ENCODE measurements at regions not wholly inside any gene's neighbourhood (a gene's known extent, or its start where the extent isn't known, plus 50 kb on each side); places are given as distances from the start of the nearest gene placed in this dataset.

- Histone ChIP-seq H3K36me3 (ENCODE audit: control insufficient read depth in 2 of 2, insufficient read depth in 2 of 2, low read length in 2 of 2) (no peaks in the 10 kb centered on the region), H3K27me3 (ENCODE audit: control insufficient read depth in 2 of 2, insufficient read depth in 2 of 2, low read length in 2 of 2) (no peaks in the 10 kb centered on the region), H3K4me3 (ENCODE audit: low read length in 2 of 2) (no peak overlapping the region), H3K9me3 (ENCODE audit: control insufficient read depth in 2 of 2, low read length in 2 of 2) (no peaks in the 10 kb centered on the region), H3K9ac (ENCODE audit: low read depth in 1 of 2, low read length in 2 of 2) (no peak overlapping the region), H3K27ac (ENCODE audit: low read depth in 2 of 2, low read length in 2 of 2) (no peak overlapping the region), H3K4me1 (ENCODE audit: control insufficient read depth in 2 of 2, insufficient read depth in 2 of 2, low read length in 2 of 2) (no peaks in the 10 kb centered on the region)
These were observed 101.5 kb downstream of the HSPH1 start for GRCh38 chr13:31060220-31060619.

GRCh38 chr13:31057403-31058033, 104.2 kb downstream of the HSPH1 start:
- H3K36me3 ChIP-seq (ENCODE audit: control insufficient read depth in 2 of 2, insufficient read depth in 2 of 2, low read length in 2 of 2), result no peaks in the 10 kb centered on the region
- H3K27ac ChIP-seq (ENCODE audit: low read depth in 2 of 2, low read length in 2 of 2), result no peak overlapping the region
- no peak overlapping the region for H3K9ac ChIP-seq (ENCODE audit: low read depth in 1 of 2, low read length in 2 of 2)
- H3K4me3 ChIP-seq (ENCODE audit: low read length in 2 of 2), result no peak overlapping the region
- peaks cover 0 to 3% of the 10 kb centered on the region in 2 donors for H3K27me3 ChIP-seq (ENCODE audit: control insufficient read depth in 2 of 2, insufficient read depth in 2 of 2, low read length in 2 of 2)
- H3K9me3 ChIP-seq (ENCODE audit: control insufficient read depth in 2 of 2, low read length in 2 of 2), result no peaks in the 10 kb centered on the region
- no peaks in the 10 kb centered on the region for H3K4me1 ChIP-seq (ENCODE audit: control insufficient read depth in 2 of 2, insufficient read depth in 2 of 2, low read length in 2 of 2)

- H3K27ac ChIP-seq (ENCODE audit: low read depth in 2 of 2, low read length in 2 of 2), result no peak overlapping the region
- H3K4me3 ChIP-seq (ENCODE audit: low read length in 2 of 2), result no peak overlapping the region
- H3K9ac ChIP-seq (ENCODE audit: low read depth in 1 of 2, low read length in 2 of 2), result no peak overlapping the region
- no peaks in the 10 kb centered on the region for H3K9me3 ChIP-seq (ENCODE audit: control insufficient read depth in 2 of 2, low read length in 2 of 2)
- peaks cover 0 to 3% of the 10 kb centered on the region in 2 donors for H3K27me3 ChIP-seq (ENCODE audit: control insufficient read depth in 2 of 2, insufficient read depth in 2 of 2, low read length in 2 of 2)
- H3K4me1 ChIP-seq (ENCODE audit: control insufficient read depth in 2 of 2, insufficient read depth in 2 of 2, low read length in 2 of 2), result no peaks in the 10 kb centered on the region
- H3K36me3 ChIP-seq (ENCODE audit: control insufficient read depth in 2 of 2, insufficient read depth in 2 of 2, low read length in 2 of 2), result no peaks in the 10 kb centered on the region
These were observed 104.9 kb downstream of the HSPH1 start for GRCh38 chr13:31056644-31057271.

DNA sequence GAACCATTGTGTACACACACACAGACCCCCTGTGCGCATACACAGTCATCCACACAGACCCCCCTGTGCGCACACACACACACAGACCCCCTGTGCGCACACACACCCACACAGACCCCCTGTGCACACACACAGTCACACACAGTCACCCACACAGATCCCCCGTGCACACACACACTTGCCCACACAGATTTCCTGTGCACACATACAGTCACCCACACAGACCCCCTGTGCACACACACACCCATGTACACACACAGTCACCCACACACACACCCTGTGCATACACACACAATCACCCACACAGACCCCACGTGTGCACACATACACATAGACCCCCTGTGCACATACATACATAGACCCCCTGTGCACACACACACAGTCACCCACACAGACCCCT, 106.1 kb downstream of the HSPH1 start:
- Histone ChIP-seq H3K4me3 (ENCODE audit: low read length in 2 of 2) (no peak overlapping the region), H3K9me3 (ENCODE audit: control insufficient read depth in 2 of 2, low read length in 2 of 2) (no peaks in the 10 kb centered on the region), H3K4me1 (ENCODE audit: control insufficient read depth in 2 of 2, insufficient read depth in 2 of 2, low read length in 2 of 2) (no peaks in the 10 kb centered on the region), H3K27ac (ENCODE audit: low read depth in 2 of 2, low read length in 2 of 2) (no peak overlapping the region), H3K9ac (ENCODE audit: low read depth in 1 of 2, low read length in 2 of 2) (no peak overlapping the region), H3K36me3 (ENCODE audit: control insufficient read depth in 2 of 2, insufficient read depth in 2 of 2, low read length in 2 of 2) (no peaks in the 10 kb centered on the region), H3K27me3 (ENCODE audit: control insufficient read depth in 2 of 2, insufficient read depth in 2 of 2, low read length in 2 of 2) (peaks cover 0 to 3% of the 10 kb centered on the region in 2 donors)

DNA sequence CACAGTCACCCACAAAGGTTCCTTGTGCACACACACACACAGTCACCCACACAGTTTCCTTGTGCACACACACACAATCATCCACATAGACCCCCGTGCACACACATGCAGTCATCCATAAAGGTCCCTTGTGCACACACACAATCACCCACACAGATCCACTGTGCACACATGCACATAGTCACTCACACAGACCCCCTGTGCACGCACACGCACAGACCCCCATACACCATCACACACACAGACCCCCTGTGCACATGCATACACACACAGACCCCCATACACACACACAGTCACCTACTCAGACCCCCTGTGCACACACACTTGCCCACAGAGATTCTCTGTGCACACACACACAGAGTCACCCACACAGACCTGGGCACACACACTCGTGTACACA, 107.1 kb downstream of the HSPH1 start:
- Histone ChIP-seq H3K4me1 (ENCODE audit: control insufficient read depth in 2 of 2, insufficient read depth in 2 of 2, low read length in 2 of 2) (no peaks in the 10 kb centered on the region), H3K4me3 (ENCODE audit: low read length in 2 of 2) (no peak overlapping the region), H3K9ac (ENCODE audit: low read depth in 1 of 2, low read length in 2 of 2) (no peak overlapping the region), H3K27me3 (ENCODE audit: control insufficient read depth in 2 of 2, insufficient read depth in 2 of 2, low read length in 2 of 2) (peaks cover 0 to 3% of the 10 kb centered on the region in 2 donors), H3K9me3 (ENCODE audit: control insufficient read depth in 2 of 2, low read length in 2 of 2) (no peaks in the 10 kb centered on the region), H3K36me3 (ENCODE audit: control insufficient read depth in 2 of 2, insufficient read depth in 2 of 2, low read length in 2 of 2) (no peaks in the 10 kb centered on the region), H3K27ac (ENCODE audit: low read depth in 2 of 2, low read length in 2 of 2) (no peak overlapping the region)

DNA sequence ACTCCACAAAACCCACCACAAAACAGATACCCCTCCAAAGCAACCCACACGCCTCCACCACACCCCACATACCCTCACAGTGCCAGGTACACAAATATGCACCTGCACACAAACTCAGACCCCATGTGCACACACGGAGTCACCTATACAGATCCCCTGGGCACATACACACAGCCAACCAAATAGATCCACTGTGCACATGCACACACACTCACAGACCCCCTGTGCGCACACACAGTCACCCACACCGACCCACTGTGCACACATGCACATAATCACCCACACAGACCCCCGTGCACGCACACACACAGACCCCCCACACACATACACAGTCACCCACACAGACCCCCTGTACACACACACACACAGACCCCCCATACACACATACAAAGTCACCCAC, 107.8 kb downstream of the HSPH1 start:
- Histone ChIP-seq H3K27ac (ENCODE audit: low read depth in 2 of 2, low read length in 2 of 2) (no peak overlapping the region), H3K36me3 (ENCODE audit: control insufficient read depth in 2 of 2, insufficient read depth in 2 of 2, low read length in 2 of 2) (no peaks in the 10 kb centered on the region), H3K27me3 (ENCODE audit: control insufficient read depth in 2 of 2, insufficient read depth in 2 of 2, low read length in 2 of 2) (peaks cover 0 to 3% of the 10 kb centered on the region in 2 donors), H3K9ac (ENCODE audit: low read depth in 1 of 2, low read length in 2 of 2) (no peak overlapping the region), H3K4me3 (ENCODE audit: low read length in 2 of 2) (no peak overlapping the region), H3K9me3 (ENCODE audit: control insufficient read depth in 2 of 2, low read length in 2 of 2) (no peaks in the 10 kb centered on the region), H3K4me1 (ENCODE audit: control insufficient read depth in 2 of 2, insufficient read depth in 2 of 2, low read length in 2 of 2) (no peaks in the 10 kb centered on the region)

DNA sequence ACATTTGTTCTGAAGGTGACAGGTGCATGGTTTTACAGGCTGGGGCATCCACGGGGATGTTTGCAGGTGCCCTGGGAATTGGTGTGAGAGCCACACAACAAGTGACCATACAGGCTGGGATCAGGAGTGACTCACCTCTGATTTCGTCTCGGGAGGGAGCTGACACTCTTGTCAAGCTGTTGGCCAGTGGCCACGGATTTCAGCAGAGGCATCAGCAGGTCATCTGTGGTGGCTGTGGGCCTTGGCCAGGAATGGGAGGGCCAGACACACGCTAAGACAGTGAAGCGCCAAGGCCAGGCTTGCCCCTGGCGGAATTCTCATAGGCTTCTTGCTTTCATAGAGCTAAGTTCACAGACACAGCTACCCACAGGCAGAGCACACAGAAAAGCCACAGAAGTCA, 108.6 kb downstream of the HSPH1 start:
- Histone ChIP-seq H3K27me3 (ENCODE audit: control insufficient read depth in 2 of 2, insufficient read depth in 2 of 2, low read length in 2 of 2) (peaks cover 0 to 3% of the 10 kb centered on the region in 2 donors), H3K9me3 (ENCODE audit: control insufficient read depth in 2 of 2, low read length in 2 of 2) (no peaks in the 10 kb centered on the region), H3K9ac (ENCODE audit: low read depth in 1 of 2, low read length in 2 of 2) (no peak overlapping the region), H3K27ac (ENCODE audit: low read depth in 2 of 2, low read length in 2 of 2) (no peak overlapping the region), H3K36me3 (ENCODE audit: control insufficient read depth in 2 of 2, insufficient read depth in 2 of 2, low read length in 2 of 2) (no peaks in the 10 kb centered on the region), H3K4me3 (ENCODE audit: low read length in 2 of 2) (no peak overlapping the region), H3K4me1 (ENCODE audit: control insufficient read depth in 2 of 2, insufficient read depth in 2 of 2, low read length in 2 of 2) (no peaks in the 10 kb centered on the region)

DNA sequence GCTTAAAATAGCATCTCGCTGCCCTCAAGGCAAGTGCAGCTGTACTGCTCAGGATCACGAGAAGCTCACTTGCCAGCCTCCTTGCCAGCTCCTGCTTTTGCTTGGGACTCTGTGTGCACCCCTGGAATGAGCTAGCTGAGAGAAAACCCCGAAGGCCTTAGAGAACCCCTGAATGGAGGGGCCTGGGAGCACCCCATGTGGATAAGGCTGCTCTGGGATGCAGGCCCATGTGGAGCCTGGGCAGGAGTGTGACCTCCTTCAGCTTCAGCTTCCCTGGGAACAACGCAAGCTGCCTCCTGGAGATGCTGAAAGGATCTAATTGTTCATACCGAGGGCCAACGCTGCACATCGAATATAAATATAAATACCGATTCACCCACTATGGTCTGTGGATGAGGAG, 109.2 kb downstream of the HSPH1 start:
- Histone ChIP-seq H3K27ac (ENCODE audit: low read depth in 2 of 2, low read length in 2 of 2) (no peak overlapping the region), H3K9ac (ENCODE audit: low read depth in 1 of 2, low read length in 2 of 2) (no peak overlapping the region), H3K36me3 (ENCODE audit: control insufficient read depth in 2 of 2, insufficient read depth in 2 of 2, low read length in 2 of 2) (no peaks in the 10 kb centered on the region), H3K4me3 (ENCODE audit: low read length in 2 of 2) (no peak overlapping the region), H3K27me3 (ENCODE audit: control insufficient read depth in 2 of 2, insufficient read depth in 2 of 2, low read length in 2 of 2) (peaks cover 0 to 3% of the 10 kb centered on the region in 2 donors), H3K4me1 (ENCODE audit: control insufficient read depth in 2 of 2, insufficient read depth in 2 of 2, low read length in 2 of 2) (no peaks in the 10 kb centered on the region), H3K9me3 (ENCODE audit: control insufficient read depth in 2 of 2, low read length in 2 of 2) (no peaks in the 10 kb centered on the region)

DNA sequence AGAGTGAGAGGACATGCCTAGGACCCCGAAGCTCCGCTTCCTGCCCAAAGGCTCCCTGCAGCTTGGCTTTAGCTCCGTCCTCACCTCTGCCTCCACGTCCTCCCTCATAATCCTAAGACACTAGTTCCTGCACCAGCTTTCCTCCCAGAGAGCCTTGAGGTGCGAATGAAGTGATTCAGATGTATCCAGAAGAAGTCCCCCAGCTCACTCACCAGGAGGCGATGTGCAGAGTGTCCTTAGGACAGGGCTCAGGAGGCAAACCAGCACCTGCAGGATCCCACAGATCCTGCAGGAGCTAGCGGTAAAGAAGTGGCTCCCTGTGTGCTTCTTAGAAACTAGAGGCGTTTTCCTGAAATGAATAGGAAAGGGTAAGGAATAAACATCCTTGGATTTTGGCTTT, 109.7 kb downstream of the HSPH1 start:
- H3K4me3 ChIP-seq (ENCODE audit: low read length in 2 of 2), result no peak overlapping the region
- H3K9me3 ChIP-seq (ENCODE audit: control insufficient read depth in 2 of 2, low read length in 2 of 2), result no peaks in the 10 kb centered on the region
- H3K27ac ChIP-seq (ENCODE audit: low read depth in 2 of 2, low read length in 2 of 2), result no peak overlapping the region
- no peak overlapping the region for H3K9ac ChIP-seq (ENCODE audit: low read depth in 1 of 2, low read length in 2 of 2)
- no peaks in the 10 kb centered on the region for H3K36me3 ChIP-seq (ENCODE audit: control insufficient read depth in 2 of 2, insufficient read depth in 2 of 2, low read length in 2 of 2)
- peaks cover 0 to 4% of the 10 kb centered on the region in 2 donors for H3K4me1 ChIP-seq (ENCODE audit: control insufficient read depth in 2 of 2, insufficient read depth in 2 of 2, low read length in 2 of 2)
- H3K27me3 ChIP-seq (ENCODE audit: control insufficient read depth in 2 of 2, insufficient read depth in 2 of 2, low read length in 2 of 2), result peaks cover 0 to 3% of the 10 kb centered on the region in 2 donors

- Histone ChIP-seq H3K9ac (ENCODE audit: low read depth in 1 of 2, low read length in 2 of 2) (no peak overlapping the region), H3K27me3 (ENCODE audit: control insufficient read depth in 2 of 2, insufficient read depth in 2 of 2, low read length in 2 of 2) (peaks cover 0 to 3% of the 10 kb centered on the region in 2 donors), H3K4me3 (ENCODE audit: low read length in 2 of 2) (no peak overlapping the region), H3K36me3 (ENCODE audit: control insufficient read depth in 2 of 2, insufficient read depth in 2 of 2, low read length in 2 of 2) (no peaks in the 10 kb centered on the region), H3K27ac (ENCODE audit: low read depth in 2 of 2, low read length in 2 of 2) (no peak overlapping the region), H3K9me3 (ENCODE audit: control insufficient read depth in 2 of 2, low read length in 2 of 2) (no peaks in the 10 kb centered on the region), H3K4me1 (ENCODE audit: control insufficient read depth in 2 of 2, insufficient read depth in 2 of 2, low read length in 2 of 2) (peaks cover 10 to 14% of the 10 kb centered on the region in 2 donors)
These were observed 111.0 kb downstream of the HSPH1 start for GRCh38 chr13:31050486-31051400.
